ENCODE measurements at regions not wholly inside any gene's neighbourhood (a gene's known extent, or its start where the extent isn't known, plus 50 kb on each side); places are given as distances from the start of the nearest gene placed in this dataset.
"Not testable (repeated sequence)": the region's sequence is repeated elsewhere in the genome, so short reads cannot be mapped to it uniquely, and the experiment has no call there.

GRCh38 chr4:4655011-4655410 lies 113.2 kb upstream of the STX18 start:
- no peak overlapping the region for H3K4me3 Mint-ChIP-seq

GRCh38 chr4:4651811-4652755 lies 110.2 kb upstream of the STX18 start:
- Mint-ChIP-seq H3K27me3 (ENCODE audit: low read depth) (no peaks in the 10 kb centered on the region), H3K36me3 (ENCODE audit: low read depth) (peaks cover 15% of the 10 kb centered on the region), H3K4me3 (no peak overlapping the region), H3K4me1 (peaks cover 4% of the 10 kb centered on the region), H3K27ac (no peak overlapping the region), H3K9me3 (peaks cover 1% of the 10 kb centered on the region)
- TF ChIP-seq CTCF (IDR thresholded peaks at IDR 0.05; ENCODE audit: unreplicated experiment in 3 of 3), result no peak

More at GRCh38 chr4:4655011-4655410, 113.2 kb upstream of the STX18 start:
- H3K27me3 Mint-ChIP-seq (ENCODE audit: low read depth), result no peaks in the 10 kb centered on the region
- no peak for TF ChIP-seq CTCF (IDR thresholded peaks at IDR 0.05; ENCODE audit: unreplicated experiment in 3 of 3)
- H3K4me1 Mint-ChIP-seq, result peaks cover 4% of the 10 kb centered on the region
- H3K36me3 Mint-ChIP-seq (ENCODE audit: low read depth), result peaks cover 13% of the 10 kb centered on the region
- no peak overlapping the region for H3K27ac Mint-ChIP-seq
- H3K9me3 Mint-ChIP-seq, result no peaks in the 10 kb centered on the region

GRCh38 chr4:4647041-4647440 lies 105.2 kb upstream of the STX18 start:
- H3K4me3 Mint-ChIP-seq, result no peak overlapping the region
- TF ChIP-seq CTCF (IDR thresholded peaks at IDR 0.05; ENCODE audit: unreplicated experiment in 3 of 3), result no peak
- H3K4me1 Mint-ChIP-seq, result peaks cover 7% of the 10 kb centered on the region
- H3K27me3 Mint-ChIP-seq (ENCODE audit: low read depth), result peaks cover 7% of the 10 kb centered on the region
- peaks cover 5% of the 10 kb centered on the region for H3K36me3 Mint-ChIP-seq (ENCODE audit: low read depth)
- H3K27ac Mint-ChIP-seq, result no peak overlapping the region
- peaks cover 5% of the 10 kb centered on the region for H3K9me3 Mint-ChIP-seq

GRCh38 chr4:4645743-4646142 lies 103.9 kb upstream of the STX18 start:
- peaks cover 13% of the 10 kb centered on the region for H3K27me3 Mint-ChIP-seq (ENCODE audit: low read depth)
- no peak for TF ChIP-seq CTCF (IDR thresholded peaks at IDR 0.05; ENCODE audit: unreplicated experiment in 3 of 3)
- H3K4me3 Mint-ChIP-seq, result no peak overlapping the region
- H3K9me3 Mint-ChIP-seq, result peaks cover 5% of the 10 kb centered on the region
- peaks cover 18% of the 10 kb centered on the region for H3K4me1 Mint-ChIP-seq
- H3K27ac Mint-ChIP-seq, result no peak overlapping the region
- H3K36me3 Mint-ChIP-seq (ENCODE audit: low read depth), result peaks cover 5% of the 10 kb centered on the region

GRCh38 chr4:4644277-4644676 lies 102.4 kb upstream of the STX18 start:
- not testable (repeated sequence) for H3K4me3 Mint-ChIP-seq; H3K9me3 Mint-ChIP-seq; H3K36me3 Mint-ChIP-seq (ENCODE audit: low read depth); H3K27ac Mint-ChIP-seq
- peaks cover 13% of the 10 kb centered on the region for H3K27me3 Mint-ChIP-seq (ENCODE audit: low read depth)
- peaks cover 24% of the 10 kb centered on the region for H3K4me1 Mint-ChIP-seq

- H3K4me3 Mint-ChIP-seq; H3K27ac Mint-ChIP-seq; H3K36me3 Mint-ChIP-seq (ENCODE audit: low read depth); H3K9me3 Mint-ChIP-seq: not testable (repeated sequence)
- Mint-ChIP-seq H3K4me1 (peaks cover 24% of the 10 kb centered on the region), H3K27me3 (ENCODE audit: low read depth) (peaks cover 13% of the 10 kb centered on the region)
Observed at GRCh38 chr4:4643743-4644142, 101.9 kb upstream of the STX18 start.

GRCh38 chr4:4643306-4643705 lies 101.5 kb upstream of the STX18 start:
- no peaks in the 10 kb centered on the region for H3K36me3 Mint-ChIP-seq (ENCODE audit: low read depth)
- peaks cover 5% of the 10 kb centered on the region for H3K9me3 Mint-ChIP-seq
- H3K4me1 Mint-ChIP-seq, result peaks cover 24% of the 10 kb centered on the region
- H3K27ac Mint-ChIP-seq, result no peak overlapping the region
- no peak overlapping the region for H3K4me3 Mint-ChIP-seq
- H3K27me3 Mint-ChIP-seq (ENCODE audit: low read depth), result peaks cover 13% of the 10 kb centered on the region
- TF ChIP-seq CTCF (IDR thresholded peaks at IDR 0.05; ENCODE audit: unreplicated experiment in 3 of 3), result no peak

All from nephron (organoid).